ENCODE measurements at regions not wholly inside any gene's neighbourhood (a gene's known extent, or its start where the extent isn't known, plus 50 kb on each side); places are given as distances from the start of the nearest gene placed in this dataset.

DNA sequence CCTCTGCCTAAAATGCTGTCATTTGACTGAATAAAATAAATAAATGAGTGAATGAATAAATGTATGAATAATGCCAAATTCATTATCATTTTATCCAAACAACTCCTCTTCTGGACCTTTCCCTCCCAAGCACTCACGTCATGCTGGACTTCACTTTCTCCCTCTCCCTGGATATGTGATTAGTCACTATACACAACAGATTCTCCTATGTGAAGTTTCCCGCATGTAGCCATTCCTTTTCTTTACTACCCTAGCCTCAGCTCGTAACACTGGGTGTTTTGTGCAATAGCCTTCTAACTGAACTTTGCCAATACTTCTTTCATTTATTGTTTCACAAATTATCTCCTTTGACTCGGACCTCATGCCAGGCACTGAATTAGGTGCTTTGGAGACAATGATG lies 87.6 kb upstream of the IL6 start:
- FAIRE-seq (no peak), DNase-seq (ENCODE audit: low read depth in 1 of 2, low spot score in 1 of 2) (no peak), ATAC-seq (no peak)
- Histone ChIP-seq H3K4me1 (no peaks in the 10 kb centered on the region), H3K4me3 (no peak overlapping the region), H3K27ac (no peak overlapping the region), H3K4me2 (no peak overlapping the region), H3K9me3 (peaks cover 31% of the 10 kb centered on the region; the same call in 2 of the 3 replicates)
- ChIA-PET CTCF (interaction anchor here (0.8 to 1.0 kb wide), 2 partner anchors 53 to 79 kb away, joined by 3 read pairs; no protein-coding TSS in a partner anchor), POLR2A (no interaction called here)
- TF ChIP-seq SREBF2 (IDR thresholded peaks at IDR 0.05) (no peak), POLR2A (IDR thresholded peaks at IDR 0.05; ENCODE audit: low read length) (no peak), TFCP2L1 (CRISPR knock-in tag; IDR thresholded peaks at IDR 0.05) (no peak), ZSCAN20 (CRISPR knock-in tag; IDR thresholded peaks at IDR 0.05) (no peak), ZNF302 (CRISPR knock-in tag; IDR thresholded peaks at IDR 0.05) (no peak), RCOR1 (IDR thresholded peaks at IDR 0.05; ENCODE audit: low read depth, low read length) (no peak), HOXA7 (CRISPR knock-in tag; IDR thresholded peaks at IDR 0.05) (no peak), CHD2 (IDR thresholded peaks at IDR 0.05; ENCODE audit: low read length, partially characterized antibody) (no peak), EHMT2 (IDR thresholded peaks at IDR 0.05; ENCODE audit: low read depth) (no peak), FOSB (CRISPR knock-in tag; IDR thresholded peaks at IDR 0.05) (no peak), NR3C1 (IDR thresholded peaks at IDR 0.05) (no peak), MYC (IDR thresholded peaks at IDR 0.05; ENCODE audit: borderline replicate concordance, low read length) (no peak), CBX8 (IDR thresholded peaks at IDR 0.05) (no peak)
- TF ChIP-seq, protein P1, sequence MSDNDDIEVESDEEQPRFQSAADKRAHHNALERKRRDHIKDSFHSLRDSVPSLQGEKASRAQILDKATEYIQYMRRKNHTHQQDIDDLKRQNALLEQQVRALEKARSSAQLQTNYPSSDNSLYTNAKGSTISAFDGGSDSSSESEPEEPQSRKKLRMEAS (IDR thresholded peaks at IDR 0.05): no peak
- TF ChIP-seq, protein P2, sequence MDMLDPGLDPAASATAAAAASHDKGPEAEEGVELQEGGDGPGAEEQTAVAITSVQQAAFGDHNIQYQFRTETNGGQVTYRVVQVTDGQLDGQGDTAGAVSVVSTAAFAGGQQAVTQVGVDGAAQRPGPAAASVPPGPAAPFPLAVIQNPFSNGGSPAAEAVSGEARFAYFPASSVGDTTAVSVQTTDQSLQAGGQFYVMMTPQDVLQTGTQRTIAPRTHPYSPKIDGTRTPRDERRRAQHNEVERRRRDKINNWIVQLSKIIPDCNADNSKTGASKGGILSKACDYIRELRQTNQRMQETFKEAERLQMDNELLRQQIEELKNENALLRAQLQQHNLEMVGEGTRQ (IDR thresholded peaks at IDR 0.05): no peak
- TF ChIP-seq, protein P3, sequence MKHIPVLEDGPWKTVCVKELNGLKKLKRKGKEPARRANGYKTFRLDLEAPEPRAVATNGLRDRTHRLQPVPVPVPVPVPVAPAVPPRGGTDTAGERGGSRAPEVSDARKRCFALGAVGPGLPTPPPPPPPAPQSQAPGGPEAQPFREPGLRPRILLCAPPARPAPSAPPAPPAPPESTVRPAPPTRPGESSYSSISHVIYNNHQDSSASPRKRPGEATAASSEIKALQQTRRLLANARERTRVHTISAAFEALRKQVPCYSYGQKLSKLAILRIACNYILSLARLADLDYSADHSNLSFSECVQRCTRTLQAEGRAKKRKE (CRISPR knock-in tag; IDR thresholded peaks at IDR 0.05; ENCODE audit: low read depth): no peak
- TF ChIP-seq, protein P4, sequence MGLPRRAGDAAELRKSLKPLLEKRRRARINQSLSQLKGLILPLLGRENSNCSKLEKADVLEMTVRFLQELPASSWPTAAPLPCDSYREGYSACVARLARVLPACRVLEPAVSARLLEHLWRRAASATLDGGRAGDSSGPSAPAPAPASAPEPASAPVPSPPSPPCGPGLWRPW (IDR thresholded peaks at IDR 0.05): no peak
- 63% methylated on average over 4 of the region's 4 CpGs for WGBS (ENCODE audit: missing lambda C conversion rate)

DNA sequence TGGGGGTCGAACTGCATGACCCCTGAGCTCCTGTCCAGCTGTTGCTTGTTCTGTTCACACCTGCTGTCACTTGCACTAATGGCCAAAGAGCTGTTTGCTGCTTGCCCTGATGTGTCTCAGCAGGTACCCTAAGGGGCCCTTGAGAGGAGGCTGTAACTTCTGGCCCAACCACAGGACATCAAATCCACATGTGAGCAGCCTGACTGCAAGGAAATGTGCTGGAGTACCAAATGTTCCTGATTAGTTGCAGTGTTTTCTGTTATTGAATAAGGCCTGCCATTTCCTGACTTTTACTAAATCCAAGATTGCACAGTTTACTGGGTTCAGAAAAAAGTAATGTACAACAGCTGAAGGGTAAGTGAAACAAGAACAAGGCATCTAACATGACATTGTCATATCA lies 91.7 kb upstream of the IL6 start:
- CTCF ChIA-PET: interaction anchor here (0.8 kb wide), 1 partner anchor 19 kb away, joined by 3 read pairs; no protein-coding TSS in a partner anchor
- FAIRE-seq: no peak

DNA sequence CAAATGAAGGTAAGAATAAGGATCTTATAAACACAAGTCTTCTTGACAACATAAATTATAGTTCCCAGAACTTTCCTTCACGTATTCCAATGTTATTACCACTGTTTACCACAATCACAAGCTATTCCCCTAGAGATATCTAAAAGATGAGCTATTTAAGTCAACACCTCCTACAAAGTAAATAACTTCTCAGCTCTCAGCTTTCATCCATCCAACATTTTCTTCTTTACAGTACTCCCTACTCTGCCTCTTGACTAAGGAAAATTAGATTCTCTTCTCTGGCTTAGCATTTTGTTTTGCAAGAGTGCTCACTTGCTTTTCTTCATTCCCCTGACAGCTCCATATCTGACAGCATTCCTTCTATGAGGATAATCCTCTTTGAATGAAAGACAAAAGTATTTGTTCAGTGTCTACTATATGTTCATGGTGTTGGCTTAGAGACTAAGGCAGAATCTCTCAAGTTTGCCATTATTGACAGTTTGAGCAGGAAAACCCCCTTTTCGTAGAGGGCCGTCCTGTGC lies 93.0 kb upstream of the IL6 start:
- Histone ChIP-seq H3K4me2 (no peak overlapping the region), H3K27ac (no peak overlapping the region), H3K4me1 (no peaks in the 10 kb centered on the region), H3K4me3 (no peak overlapping the region), H3K9me3 (no peaks in the 10 kb centered on the region)
- FAIRE-seq (no peak), DNase-seq (ENCODE audit: low read depth in 1 of 2, low spot score in 1 of 2) (no peak), ATAC-seq (no peak)
- ChIA-PET POLR2A (interaction anchor here (0.6 kb wide), 1 partner anchor 224 kb away, joined by 4 read pairs; no protein-coding TSS in a partner anchor), CTCF (interaction anchor here (0.5 to 1.5 kb wide), 2 partner anchors 13 to 47 kb away, joined by 3 to 4 read pairs; no protein-coding TSS in a partner anchor)
- TF ChIP-seq, protein P5, sequence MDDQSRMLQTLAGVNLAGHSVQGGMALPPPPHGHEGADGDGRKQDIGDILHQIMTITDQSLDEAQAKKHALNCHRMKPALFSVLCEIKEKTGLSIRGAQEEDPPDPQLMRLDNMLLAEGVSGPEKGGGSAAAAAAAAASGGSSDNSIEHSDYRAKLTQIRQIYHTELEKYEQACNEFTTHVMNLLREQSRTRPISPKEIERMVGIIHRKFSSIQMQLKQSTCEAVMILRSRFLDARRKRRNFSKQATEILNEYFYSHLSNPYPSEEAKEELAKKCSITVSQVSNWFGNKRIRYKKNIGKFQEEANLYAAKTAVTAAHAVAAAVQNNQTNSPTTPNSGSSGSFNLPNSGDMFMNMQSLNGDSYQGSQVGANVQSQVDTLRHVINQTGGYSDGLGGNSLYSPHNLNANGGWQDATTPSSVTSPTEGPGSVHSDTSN (IDR thresholded peaks at IDR 0.05): no peak
- TF ChIP-seq TFCP2L1 (CRISPR knock-in tag; IDR thresholded peaks at IDR 0.05) (no peak), HOXA7 (CRISPR knock-in tag; IDR thresholded peaks at IDR 0.05) (no peak), BHLHE40 (IDR thresholded peaks at IDR 0.05; ENCODE audit: low read depth, low read length) (no peak), FOSL2 (IDR thresholded peaks at IDR 0.05) (no peak), FOSL2 (CRISPR knock-in tag; IDR thresholded peaks at IDR 0.05) (no peak), HDAC2 (IDR thresholded peaks at IDR 0.05) (no peak), HOXB13 (CRISPR knock-in tag; IDR thresholded peaks at IDR 0.05; ENCODE audit: low read depth) (no peak), CHD2 (IDR thresholded peaks at IDR 0.05; ENCODE audit: low read length, partially characterized antibody) (no peak), NPAS2 (CRISPR knock-in tag; IDR thresholded peaks at IDR 0.05; ENCODE audit: borderline replicate concordance) (no peak), RCOR1 (IDR thresholded peaks at IDR 0.05; ENCODE audit: low read depth, low read length) (no peak), ESRRA (IDR thresholded peaks at IDR 0.05; ENCODE audit: borderline replicate concordance, low read length) (no peak), MAZ (IDR thresholded peaks at IDR 0.05; ENCODE audit: borderline replicate concordance, low read depth, low read length) (no peak), FOSB (CRISPR knock-in tag; IDR thresholded peaks at IDR 0.05) (no peak), NR3C1 (IDR thresholded peaks at IDR 0.05) (no peak), POLR2A (IDR thresholded peaks at IDR 0.05; ENCODE audit: low read length) (no peak), EHMT2 (IDR thresholded peaks at IDR 0.05; ENCODE audit: low read depth) (no peak), EHF (CRISPR knock-in tag; IDR thresholded peaks at IDR 0.05) (no peak)
- TF ChIP-seq, protein P1 (IDR thresholded peaks at IDR 0.05): no peak
- TF ChIP-seq, protein P3 (CRISPR knock-in tag; IDR thresholded peaks at IDR 0.05; ENCODE audit: low read depth): no peak
- TF ChIP-seq, protein P6, sequence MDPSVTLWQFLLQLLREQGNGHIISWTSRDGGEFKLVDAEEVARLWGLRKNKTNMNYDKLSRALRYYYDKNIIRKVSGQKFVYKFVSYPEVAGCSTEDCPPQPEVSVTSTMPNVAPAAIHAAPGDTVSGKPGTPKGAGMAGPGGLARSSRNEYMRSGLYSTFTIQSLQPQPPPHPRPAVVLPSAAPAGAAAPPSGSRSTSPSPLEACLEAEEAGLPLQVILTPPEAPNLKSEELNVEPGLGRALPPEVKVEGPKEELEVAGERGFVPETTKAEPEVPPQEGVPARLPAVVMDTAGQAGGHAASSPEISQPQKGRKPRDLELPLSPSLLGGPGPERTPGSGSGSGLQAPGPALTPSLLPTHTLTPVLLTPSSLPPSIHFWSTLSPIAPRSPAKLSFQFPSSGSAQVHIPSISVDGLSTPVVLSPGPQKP (IDR thresholded peaks at IDR 0.05; ENCODE audit: low read depth, low read length): no peak
- 58% methylated on average over 3 of the region's 3 CpGs for WGBS (ENCODE audit: missing lambda C conversion rate)

More for the DNA sequence above, 91.7 kb upstream of the IL6 start:
- DNase-seq (ENCODE audit: low read depth in 1 of 2, low spot score in 1 of 2): no peak
- no peak for ATAC-seq
- Histone ChIP-seq H3K4me2 (no peak overlapping the region), H3K27ac (no peak overlapping the region), H3K4me1 (no peaks in the 10 kb centered on the region), H3K9me3 (no peaks in the 10 kb centered on the region), H3K4me3 (no peak overlapping the region)
- POLR2A ChIA-PET: no interaction called here
- 14% methylated on average over 1 of the region's 1 CpG for WGBS (ENCODE audit: missing lambda C conversion rate)
- no peak for TF ChIP-seq RNF2 (IDR thresholded peaks at IDR 0.05; ENCODE audit: borderline replicate concordance, low read depth)
